ENCODE measurements at regions not wholly inside any gene's neighbourhood (a gene's known extent, or its start where the extent isn't known, plus 50 kb on each side); places are given as distances from the start of the nearest gene placed in this dataset.
"Not testable (repeated sequence)": the region's sequence is repeated elsewhere in the genome, so short reads cannot be mapped to it uniquely, and the experiment has no call there.

GRCh38 chr16:8062677-8063076, 527.6 kb downstream of the TMEM114 start:
- no peak for DNase-seq (ENCODE audit: low read depth in 3 of 3)

- DNase-seq (ENCODE audit: low read depth in 3 of 3), result no peak
These were observed 534.5 kb downstream of the TMEM114 start for GRCh38 chr16:8055761-8056160.

- DNase-seq (ENCODE audit: low read depth in 3 of 3), result no peak
These were observed 536.9 kb downstream of the TMEM114 start for GRCh38 chr16:8053437-8053836.

GRCh38 chr16:8048433-8048832, 541.9 kb downstream of the TMEM114 start:
- no peak for DNase-seq (ENCODE audit: low read depth in 3 of 3)

GRCh38 chr16:8047736-8048135, 542.6 kb downstream of the TMEM114 start:
- no peak for DNase-seq (ENCODE audit: low read depth in 3 of 3)

GRCh38 chr16:8044796-8045195, 545.5 kb downstream of the TMEM114 start:
- DNase-seq (ENCODE audit: low read depth in 3 of 3), result no peak

GRCh38 chr16:8032406-8032805, 557.9 kb downstream of the TMEM114 start:
- DNase-seq (ENCODE audit: low read depth in 3 of 3), result no peak

- not testable (repeated sequence) for DNase-seq (ENCODE audit: low read depth in 3 of 3)
These were observed 560.3 kb downstream of the TMEM114 start for GRCh38 chr16:8030004-8030403.

- DNase-seq (ENCODE audit: low read depth in 3 of 3), result no peak
These were observed 563.9 kb downstream of the TMEM114 start for GRCh38 chr16:8026450-8026849.

GRCh38 chr16:8023326-8023725, 567.0 kb downstream of the TMEM114 start:
- no peak for DNase-seq (ENCODE audit: low read depth in 3 of 3)

- no peak for DNase-seq (ENCODE audit: low read depth in 3 of 3)
These were observed 585.0 kb downstream of the TMEM114 start for GRCh38 chr16:8005096-8005860.

- no peak for DNase-seq (ENCODE audit: low read depth in 3 of 3)
These were observed 591.4 kb downstream of the TMEM114 start for GRCh38 chr16:7998789-7999453.

GRCh38 chr16:7997966-7998365, 592.3 kb downstream of the TMEM114 start:
- DNase-seq (ENCODE audit: low read depth in 3 of 3), result no peak

GRCh38 chr16:7992616-7993015, 597.7 kb downstream of the TMEM114 start:
- no peak for DNase-seq (ENCODE audit: low read depth in 3 of 3)

- DNase-seq (ENCODE audit: low read depth in 3 of 3), result no peak
These were observed 599.6 kb downstream of the TMEM114 start for GRCh38 chr16:7990626-7991260.

GRCh38 chr16:7983676-7984075, 606.6 kb downstream of the TMEM114 start:
- DNase-seq (ENCODE audit: low read depth in 3 of 3), result no peak

GRCh38 chr16:7980133-7980483, 610.2 kb downstream of the TMEM114 start:
- no peak for DNase-seq (ENCODE audit: low read depth in 3 of 3)

- DNase-seq (ENCODE audit: low read depth in 3 of 3), result no peak
These were observed 610.7 kb downstream of the TMEM114 start for GRCh38 chr16:7979448-7980132.

GRCh38 chr16:7976563-7976962, 613.7 kb downstream of the TMEM114 start:
- DNase-seq (ENCODE audit: low read depth in 3 of 3), result no peak

GRCh38 chr16:7976125-7976524, 614.2 kb downstream of the TMEM114 start:
- no peak for DNase-seq (ENCODE audit: low read depth in 3 of 3)

- DNase-seq (ENCODE audit: low read depth in 3 of 3), result no peak
These were observed 622.3 kb downstream of the TMEM114 start for GRCh38 chr16:7967996-7968509.

- DNase-seq (ENCODE audit: low read depth in 3 of 3), result no peak
These were observed 625.6 kb downstream of the TMEM114 start for GRCh38 chr16:7964744-7965143.
